ENCODE measurements at regions not wholly inside any gene's neighbourhood (a gene's known extent, or its start where the extent isn't known, plus 50 kb on each side); places are given as distances from the start of the nearest gene placed in this dataset.

GRCh38 chr2:129318581-129319421 is 660.7 kb upstream of the RAB6C start:
- H3K4me1 ChIP-seq: no peaks in the 10 kb centered on the region
- no peak overlapping the region for H3K4me3 ChIP-seq
- H3K27me3 ChIP-seq: no peaks in the 10 kb centered on the region
- no peaks in the 10 kb centered on the region for H3K36me3 ChIP-seq
- no peak for TF ChIP-seq CTCF (IDR thresholded peaks at IDR 0.05)
- intact Hi-C loops (cut with DNase I): no loop called here
- no peak overlapping the region for H3K27ac ChIP-seq
- DNase-seq (no peak), ATAC-seq (no peak)
- H3K9me3 ChIP-seq: no peaks in the 10 kb centered on the region

- Histone ChIP-seq H3K27ac (no peak overlapping the region), H3K27me3 (no peaks in the 10 kb centered on the region), H3K9me3 (no peaks in the 10 kb centered on the region), H3K4me3 (no peak overlapping the region), H3K36me3 (no peaks in the 10 kb centered on the region), H3K4me1 (no peaks in the 10 kb centered on the region)
- intact Hi-C loops (cut with DNase I): no loop called here
- DNase-seq: no peak
- TF ChIP-seq CTCF (IDR thresholded peaks at IDR 0.05): no peak
- peak; percentile 48 for ATAC-seq
Measured at GRCh38 chr2:129319422-129319717, 660.1 kb upstream of the RAB6C start.

- Histone ChIP-seq H3K27me3 (no peaks in the 10 kb centered on the region), H3K27ac (no peak overlapping the region), H3K9me3 (no peaks in the 10 kb centered on the region), H3K36me3 (no peaks in the 10 kb centered on the region), H3K4me3 (no peak overlapping the region), H3K4me1 (no peaks in the 10 kb centered on the region)
- ATAC-seq: peak; percentile 33
- intact Hi-C loops (cut with DNase I): no loop called here
- no peak for DNase-seq
- no peak for TF ChIP-seq CTCF (IDR thresholded peaks at IDR 0.05)
Measured at GRCh38 chr2:129320288-129320687, 659.2 kb upstream of the RAB6C start.

- intact Hi-C loops (cut with DNase I): no loop called here
- TF ChIP-seq CTCF (IDR thresholded peaks at IDR 0.05): no peak
- H3K36me3 ChIP-seq: no peaks in the 10 kb centered on the region
- no peaks in the 10 kb centered on the region for H3K27me3 ChIP-seq
- H3K9me3 ChIP-seq: no peaks in the 10 kb centered on the region
- H3K4me3 ChIP-seq: no peak overlapping the region
- no peak for ATAC-seq
- DNase-seq: no peak
- H3K4me1 ChIP-seq: no peaks in the 10 kb centered on the region
- H3K27ac ChIP-seq: no peak overlapping the region
Measured at GRCh38 chr2:129324349-129324748, 655.1 kb upstream of the RAB6C start.

- no peaks in the 10 kb centered on the region for H3K9me3 ChIP-seq
- no peak overlapping the region for H3K4me3 ChIP-seq
- no peaks in the 10 kb centered on the region for H3K4me1 ChIP-seq
- no peak overlapping the region for H3K27ac ChIP-seq
- H3K27me3 ChIP-seq: no peaks in the 10 kb centered on the region
- DNase-seq: no peak
- intact Hi-C loops (cut with DNase I): no loop called here
- TF ChIP-seq CTCF (IDR thresholded peaks at IDR 0.05): no peak
- no peak for ATAC-seq
- no peaks in the 10 kb centered on the region for H3K36me3 ChIP-seq
Measured at GRCh38 chr2:129325151-129325550, 654.3 kb upstream of the RAB6C start.

GRCh38 chr2:129329574-129329973 is 649.9 kb upstream of the RAB6C start:
- Histone ChIP-seq H3K27me3 (no peaks in the 10 kb centered on the region), H3K4me3 (no peak overlapping the region), H3K36me3 (no peaks in the 10 kb centered on the region), H3K9me3 (no peaks in the 10 kb centered on the region), H3K27ac (no peak overlapping the region), H3K4me1 (no peaks in the 10 kb centered on the region)
- ATAC-seq (no peak), DNase-seq (no peak)
- no peak for TF ChIP-seq CTCF (IDR thresholded peaks at IDR 0.05)
- intact Hi-C loops (cut with DNase I): no loop called here
